ENCODE measurements at regions not wholly inside any gene's neighbourhood (a gene's known extent, or its start where the extent isn't known, plus 50 kb on each side); places are given as distances from the start of the nearest gene placed in this dataset.

GRCh38 chr22:48340727-48341709, 1486.7 kb downstream of the BRD1 start:
- Histone ChIP-seq H2BK5ac (ENCODE audit: low read depth, low read length, poor library complexity, severe bottlenecking) (no peak overlapping the region), H3K4me2 (ENCODE audit: low read depth, low read length) (no peak overlapping the region), H3K27me3 (ENCODE audit: control insufficient read depth, insufficient read depth, low read length) (no peaks in the 10 kb centered on the region), H3K36me3 (ENCODE audit: control insufficient read depth, insufficient read depth, low read length) (no peaks in the 10 kb centered on the region), H4K91ac (ENCODE audit: insufficient read depth, low read depth, low read length) (no peak overlapping the region), H3K9ac (ENCODE audit: low read depth, low read length) (no peak overlapping the region), H4K20me1 (ENCODE audit: insufficient read depth, low read length) (no peaks in the 10 kb centered on the region), H2AK5ac (ENCODE audit: low read depth, low read length) (no peak overlapping the region), H3K79me1 (ENCODE audit: low read depth in 1 of 2, low read length in 2 of 2) (no peaks in the 10 kb centered on the region), H3K9me1 (ENCODE audit: insufficient read depth, low read length) (no peaks in the 10 kb centered on the region), H3K56ac (ENCODE audit: extremely low read depth, insufficient read depth, low read length) (no peak overlapping the region), H3K4me3 (ENCODE audit: insufficient read depth, low read depth, low read length) (no peak overlapping the region), H4K5ac (ENCODE audit: low read depth, low read length) (no peak overlapping the region), H3K4ac (ENCODE audit: low read depth, low read length) (no peak overlapping the region), H2AK9ac (replicated peaks; ENCODE audit: low read depth, low read length, poor library complexity) (no peak overlapping the region), H3K18ac (ENCODE audit: low read depth, low read length) (no peak overlapping the region), H3K14ac (replicated peaks; ENCODE audit: low read depth, low read length) (no peak overlapping the region), H2AFZ (replicated peaks; ENCODE audit: low read length, poor library complexity) (no peak overlapping the region), H2BK15ac (ENCODE audit: low read depth, low read length) (no peak overlapping the region), H3K9me3 (ENCODE audit: control insufficient read depth, insufficient read depth, low read length) (peaks cover 71% of the 10 kb centered on the region), H3K23ac (ENCODE audit: low read depth, low read length) (no peak overlapping the region), H4K8ac (ENCODE audit: low read depth in 2 of 2, low read length in 2 of 2) (no peak overlapping the region), H3K4me1 (ENCODE audit: control insufficient read depth, insufficient read depth, low read length) (no peaks in the 10 kb centered on the region), H3K27ac (ENCODE audit: insufficient read depth, low read length) (no peak overlapping the region), H2BK120ac (ENCODE audit: low read depth, low read length) (no peak overlapping the region), H2BK20ac (ENCODE audit: low read depth, low read length) (no peak overlapping the region)
- in situ Hi-C loops (cut with MboI; ENCODE audit: low sequenced_read_pairs) = no loop called here
- TF ChIP-seq RAD21 (IDR thresholded peaks at IDR 0.05; ENCODE audit: low read length) = no peak
- no peak for TF ChIP-seq MXI1 (IDR thresholded peaks at IDR 0.05; ENCODE audit: borderline replicate concordance, low read depth, low read length)
- no peak for TF ChIP-seq POLR2A (IDR thresholded peaks at IDR 0.05; ENCODE audit: low read depth, low read length)
- no peak for TF ChIP-seq MAZ (IDR thresholded peaks at IDR 0.05; ENCODE audit: borderline replicate concordance, low read depth, low read length)
- TF ChIP-seq RCOR1 (IDR thresholded peaks at IDR 0.05; ENCODE audit: insufficient replicate concordance, low read length) = no peak
- TF ChIP-seq BHLHE40 (IDR thresholded peaks at IDR 0.05; ENCODE audit: low read depth, low read length) = no peak
- no peak for TF ChIP-seq FOS (IDR thresholded peaks at IDR 0.05; ENCODE audit: low read depth, low read length)
- TF ChIP-seq CEBPB (IDR thresholded peaks at IDR 0.05; ENCODE audit: low read depth, low read length) = no peak
- no peak for TF ChIP-seq SMC3 (IDR thresholded peaks at IDR 0.05; ENCODE audit: low read depth, low read length)
- TF ChIP-seq ELK1 (IDR thresholded peaks at IDR 0.05; ENCODE audit: borderline replicate concordance, low read depth, low read length) = no peak
- TF ChIP-seq CTCF (conservative IDR thresholded peaks at IDR 0.05; ENCODE audit: low read depth, low read length) = no peak
- no peak for TF ChIP-seq RFX5 (IDR thresholded peaks at IDR 0.05; ENCODE audit: low read depth, low read length)
- TF ChIP-seq NFE2L2 (IDR thresholded peaks at IDR 0.05; ENCODE audit: low read depth, low read length) = no peak
- TF ChIP-seq USF2 (IDR thresholded peaks at IDR 0.05; ENCODE audit: low read depth, low read length) = no peak
- no peak for TF ChIP-seq CHD1 (IDR thresholded peaks at IDR 0.05; ENCODE audit: low read depth, low read length)
- ChIA-PET POLR2A (ENCODE audit: unreplicated experiment) (no interaction called here), CTCF (no interaction called here)
- BruUV-seq (replicated peaks) = no TSS peak
- dilution Hi-C loops (cut with HindIII; ENCODE audit: low sequenced_read_pairs, unreplicated experiment) = no loop called here
- 6% methylated on average over 9 of the region's 29 CpGs; no CpG with 5 or more reads in 1 of the 2 experiments for WGBS, 2 experiments (ENCODE audit: extremely low coverage in 2 of 2, insufficient read length in 1 of 2)
- no peak for DNase-seq
- intact Hi-C loops (cut with micrococcal nuclease) = no loop called here
- ATAC-seq (ENCODE audit: low read depth) = no peak

All from IMR-90 (cell line).